ENCODE measurements at regions not wholly inside any gene's neighbourhood (a gene's known extent, or its start where the extent isn't known, plus 50 kb on each side); places are given as distances from the start of the nearest gene placed in this dataset.
"Not testable (repeated sequence)": the region's sequence is repeated elsewhere in the genome, so short reads cannot be mapped to it uniquely, and the experiment has no call there.

DNA sequence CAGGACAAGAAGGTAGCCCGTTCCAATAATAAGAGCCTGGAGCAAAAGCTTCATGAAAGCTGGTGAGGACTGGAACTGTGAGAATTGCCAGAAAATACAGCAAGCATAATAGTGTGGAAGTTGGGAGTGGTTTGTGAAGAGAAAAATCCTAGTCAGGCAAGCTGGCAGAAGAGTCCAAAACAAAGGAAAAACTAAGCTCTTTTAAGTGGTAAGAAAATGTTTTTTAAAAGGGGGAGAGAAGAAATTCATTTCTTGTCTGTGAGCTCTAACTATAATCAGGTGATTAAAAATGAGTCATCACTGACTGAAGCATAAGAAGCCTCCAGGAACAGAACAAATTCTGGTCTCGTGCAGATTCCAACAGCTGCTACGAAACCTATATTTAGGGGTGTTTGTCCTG is 102.6 kb downstream of the CAAP1 start:
- TF ChIP-seq, protein P1, sequence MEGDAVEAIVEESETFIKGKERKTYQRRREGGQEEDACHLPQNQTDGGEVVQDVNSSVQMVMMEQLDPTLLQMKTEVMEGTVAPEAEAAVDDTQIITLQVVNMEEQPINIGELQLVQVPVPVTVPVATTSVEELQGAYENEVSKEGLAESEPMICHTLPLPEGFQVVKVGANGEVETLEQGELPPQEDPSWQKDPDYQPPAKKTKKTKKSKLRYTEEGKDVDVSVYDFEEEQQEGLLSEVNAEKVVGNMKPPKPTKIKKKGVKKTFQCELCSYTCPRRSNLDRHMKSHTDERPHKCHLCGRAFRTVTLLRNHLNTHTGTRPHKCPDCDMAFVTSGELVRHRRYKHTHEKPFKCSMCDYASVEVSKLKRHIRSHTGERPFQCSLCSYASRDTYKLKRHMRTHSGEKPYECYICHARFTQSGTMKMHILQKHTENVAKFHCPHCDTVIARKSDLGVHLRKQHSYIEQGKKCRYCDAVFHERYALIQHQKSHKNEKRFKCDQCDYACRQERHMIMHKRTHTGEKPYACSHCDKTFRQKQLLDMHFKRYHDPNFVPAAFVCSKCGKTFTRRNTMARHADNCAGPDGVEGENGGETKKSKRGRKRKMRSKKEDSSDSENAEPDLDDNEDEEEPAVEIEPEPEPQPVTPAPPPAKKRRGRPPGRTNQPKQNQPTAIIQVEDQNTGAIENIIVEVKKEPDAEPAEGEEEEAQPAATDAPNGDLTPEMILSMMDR (IDR thresholded peaks at IDR 0.05) = no peak
- no peaks in the 10 kb centered on the region for H3K36me3 Mint-ChIP-seq (ENCODE audit: unreplicated experiment)
- H3K27ac Mint-ChIP-seq (ENCODE audit: unreplicated experiment) = no peak overlapping the region
- no peak overlapping the region for H3K4me3 Mint-ChIP-seq (ENCODE audit: unreplicated experiment)
- H3K9me3 Mint-ChIP-seq (ENCODE audit: unreplicated experiment) = peaks cover 10% of the 10 kb centered on the region
- H3K27me3 Mint-ChIP-seq (ENCODE audit: unreplicated experiment) = peaks cover 8% of the 10 kb centered on the region
- no peaks in the 10 kb centered on the region for H3K4me1 Mint-ChIP-seq (ENCODE audit: unreplicated experiment)
- no peak for DNase-seq (ENCODE audit: extremely low spot score, unreplicated experiment)

DNA sequence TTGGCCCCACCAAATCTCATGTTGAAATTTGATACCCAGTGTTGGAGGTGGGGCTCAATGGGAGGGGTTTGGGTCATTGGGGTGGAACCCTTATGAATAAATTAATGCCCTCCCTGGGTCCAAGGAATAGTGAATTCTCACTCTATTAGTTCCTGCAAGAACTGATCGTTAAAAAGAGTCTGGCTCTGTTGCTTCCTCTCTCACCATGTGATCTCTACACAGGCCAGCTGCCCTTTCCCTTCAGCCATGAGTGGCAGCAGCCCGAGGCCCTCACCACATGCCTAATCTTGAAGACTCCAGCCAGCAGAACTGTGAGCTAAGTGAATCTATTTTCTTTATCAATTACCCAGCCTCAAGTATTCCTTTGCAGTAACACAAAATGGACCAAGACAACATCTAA is 106.0 kb downstream of the CAAP1 start:
- Mint-ChIP-seq H3K9me3 (ENCODE audit: unreplicated experiment) (no peaks in the 10 kb centered on the region), H3K27ac (ENCODE audit: unreplicated experiment) (no peak overlapping the region), H3K27me3 (ENCODE audit: unreplicated experiment) (peaks cover 15% of the 10 kb centered on the region), H3K4me1 (ENCODE audit: unreplicated experiment) (no peaks in the 10 kb centered on the region), H3K36me3 (ENCODE audit: unreplicated experiment) (no peaks in the 10 kb centered on the region), H3K4me3 (ENCODE audit: unreplicated experiment) (no peak overlapping the region)
- no peak for DNase-seq (ENCODE audit: extremely low spot score, unreplicated experiment)
- TF ChIP-seq, protein P1 (IDR thresholded peaks at IDR 0.05) = no peak

- no peaks in the 10 kb centered on the region for H3K36me3 Mint-ChIP-seq (ENCODE audit: unreplicated experiment)
- H3K27ac Mint-ChIP-seq (ENCODE audit: unreplicated experiment) = no peak overlapping the region
- H3K27me3 Mint-ChIP-seq (ENCODE audit: unreplicated experiment) = peaks cover 13% of the 10 kb centered on the region
- H3K4me1 Mint-ChIP-seq (ENCODE audit: unreplicated experiment) = no peaks in the 10 kb centered on the region
- DNase-seq (ENCODE audit: extremely low spot score, unreplicated experiment) = no peak
- TF ChIP-seq, protein P1 (IDR thresholded peaks at IDR 0.05) = no peak
- no peak overlapping the region for H3K4me3 Mint-ChIP-seq (ENCODE audit: unreplicated experiment)
- H3K9me3 Mint-ChIP-seq (ENCODE audit: unreplicated experiment) = no peaks in the 10 kb centered on the region
Observed at GRCh38 chr9:26782899-26783298, 109.7 kb downstream of the CAAP1 start.

GRCh38 chr9:26781906-26782305 is 110.7 kb downstream of the CAAP1 start:
- Mint-ChIP-seq H3K27me3 (ENCODE audit: unreplicated experiment) (peaks cover 10% of the 10 kb centered on the region), H3K36me3 (ENCODE audit: unreplicated experiment) (no peaks in the 10 kb centered on the region), H3K9me3 (ENCODE audit: unreplicated experiment) (no peaks in the 10 kb centered on the region), H3K27ac (ENCODE audit: unreplicated experiment) (no peak overlapping the region), H3K4me3 (ENCODE audit: unreplicated experiment) (no peak overlapping the region), H3K4me1 (ENCODE audit: unreplicated experiment) (no peaks in the 10 kb centered on the region)
- DNase-seq (ENCODE audit: extremely low spot score, unreplicated experiment) = no peak
- TF ChIP-seq, protein P1 (IDR thresholded peaks at IDR 0.05) = no peak

DNA sequence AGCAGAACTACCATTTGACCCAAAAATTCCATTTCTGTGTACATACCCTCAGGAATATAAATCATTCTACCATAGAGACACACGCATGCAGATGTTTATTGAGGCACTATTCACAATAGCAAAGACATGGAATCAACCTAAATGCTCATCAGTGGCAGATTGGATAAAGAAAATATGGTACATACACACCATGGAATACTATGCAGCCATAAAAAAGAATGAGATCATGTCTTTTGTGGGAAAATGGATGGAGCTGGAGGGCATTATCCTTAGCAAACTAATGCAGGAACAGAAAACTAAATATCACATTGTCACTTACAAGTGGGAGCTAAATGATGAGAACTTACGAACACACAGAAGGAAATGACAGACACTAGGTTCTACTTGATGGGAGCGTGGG is 112.3 kb downstream of the CAAP1 start:
- H3K4me3 Mint-ChIP-seq (ENCODE audit: unreplicated experiment); H3K27ac Mint-ChIP-seq (ENCODE audit: unreplicated experiment); H3K27me3 Mint-ChIP-seq (ENCODE audit: unreplicated experiment); H3K36me3 Mint-ChIP-seq (ENCODE audit: unreplicated experiment); H3K4me1 Mint-ChIP-seq (ENCODE audit: unreplicated experiment); DNase-seq (ENCODE audit: extremely low spot score, unreplicated experiment); H3K9me3 Mint-ChIP-seq (ENCODE audit: unreplicated experiment): not testable (repeated sequence)

GRCh38 chr9:26779062-26779461 is 113.5 kb downstream of the CAAP1 start:
- Mint-ChIP-seq H3K4me1 (ENCODE audit: unreplicated experiment) (no peaks in the 10 kb centered on the region), H3K27ac (ENCODE audit: unreplicated experiment) (no peak overlapping the region), H3K27me3 (ENCODE audit: unreplicated experiment) (peaks cover 9% of the 10 kb centered on the region), H3K36me3 (ENCODE audit: unreplicated experiment) (no peaks in the 10 kb centered on the region), H3K4me3 (ENCODE audit: unreplicated experiment) (no peak overlapping the region), H3K9me3 (ENCODE audit: unreplicated experiment) (no peaks in the 10 kb centered on the region)
- TF ChIP-seq, protein P1 (IDR thresholded peaks at IDR 0.05) = no peak
- no peak for DNase-seq (ENCODE audit: extremely low spot score, unreplicated experiment)

Measured in osteocyte (in vitro differentiated cells).